K562 (cell line): ENCODE measurements at regions not wholly inside any gene's neighbourhood (a gene's known extent, or its start where the extent isn't known, plus 50 kb on each side); places are given as distances from the start of the nearest gene placed in this dataset.

Experiments used
- CBFA2T2 ChIP-seq: fragments of 450-650 bp; conservative IDR thresholded peaks from 2 replicates; pipeline ENCODE4 v1.6.1; 2017; ENCODE audit warnings: mild to moderate bottlenecking
- CHD2 ChIP-seq: IDR thresholded peaks from 2 replicates; pipeline ENCODE4 v1.6.1; 2011; ENCODE audit warnings: low read depth, low read length
- COPS2 ChIP-seq: fragments of 450-650 bp; conservative IDR thresholded peaks from 2 replicates; pipeline ENCODE4 v1.6.1; 2016; ENCODE audit warnings: mild to moderate bottlenecking, moderate library complexity
- DDX20 ChIP-seq: fragments of 450-650 bp; IDR thresholded peaks from 2 replicates; pipeline ENCODE4 v1.6.1; 2016; ENCODE audit warnings: missing genetic modification characterization, low read depth, mild to moderate bottlenecking, missing compliant biosample characterization, moderate library complexity
- ETV5 ChIP-seq: sonication (generic); formaldehyde crosslinking; IDR thresholded peaks from 2 replicates; pipeline ENCODE4 v1.4.0; 2020; ENCODE audit warnings: low read depth, mild to moderate bottlenecking, missing genetic modification reagents
- FOS ChIP-seq: IDR thresholded peaks from 3 replicates; pipeline ENCODE4 v1.6.1; 2011; ENCODE audit not compliant: insufficient read length; ENCODE audit errors: extremely low read depth
- NELFE ChIP-seq: IDR thresholded peaks from 2 replicates; pipeline ENCODE4 v1.6.1; 2011; ENCODE audit warnings: mild to moderate bottlenecking; ENCODE audit not compliant: insufficient read depth, insufficient read length
- NFIC ChIP-seq: fragments of 450-650 bp; IDR thresholded peaks from 2 replicates; pipeline ENCODE4 v1.6.1; 2017; ENCODE audit warnings: mild to moderate bottlenecking, inconsistent platforms
- PHB ChIP-seq: fragments of 250-450 bp; sonication (Bioruptor Pico); IDR thresholded peaks from 2 replicates; pipeline ENCODE4 v1.5.0; 2021
- SAFB2 ChIP-seq: fragments of 200-400 bp; formaldehyde crosslinking; IDR thresholded peaks from 2 replicates; pipeline ENCODE4 v1.6.1; 2018; ENCODE audit warnings: borderline replicate concordance, low read length, low read depth, moderate library complexity; ENCODE audit not compliant: severe bottlenecking
- SAP30 ChIP-seq: fragments of 200-600 bp; sonication (generic); IDR thresholded peaks from 2 replicates; pipeline ENCODE4 v1.6.1; 2012; ENCODE audit warnings: borderline replicate concordance, low read depth, mild to moderate bottlenecking, moderate library complexity, low read length, control low read depth, inconsistent platforms; ENCODE audit not compliant: insufficient read depth, poor library complexity, severe bottlenecking
- SOX6 ChIP-seq: fragments of 450-650 bp; IDR thresholded peaks from 2 replicates; pipeline ENCODE4 v1.6.1; 2014; ENCODE audit warnings: mild to moderate bottlenecking
- STAT5A ChIP-seq: IDR thresholded peaks from 2 replicates; pipeline ENCODE4 v1.6.1; 2012; ENCODE audit warnings: low read length, inconsistent platforms, borderline replicate concordance
- TAL1 ChIP-seq: fragments of 450-650 bp; IDR thresholded peaks from 2 replicates; pipeline ENCODE4 v1.6.1; 2016; ENCODE audit warnings: mild to moderate bottlenecking
- YY1 ChIP-seq, 3 experiments: IDR thresholded peaks; 2 replicates each; pipeline ENCODE4 v1.6.1; 2011; ENCODE audit warnings: low read length in 2 of 3, mild to moderate bottlenecking in 2 of 3, moderate library complexity in 2 of 3, borderline replicate concordance in 1 of 3, control low read depth in 1 of 3, low read depth in 1 of 3; ENCODE audit not compliant: insufficient read depth in 3 of 3, insufficient replicate concordance in 2 of 3, control insufficient read depth in 1 of 3, insufficient read length in 1 of 3; ENCODE audit errors: extremely low read depth in 1 of 3
- ZNF79 ChIP-seq: fragments of 250-450 bp; sonication (Bioruptor Pico); IDR thresholded peaks from 2 replicates; pipeline ENCODE4 v1.4.0; 2020; ENCODE audit warnings: low read depth, mild to moderate bottlenecking, moderate library complexity
- TF ChIP-seq, protein P1 (sequence below): fragments of 200-400 bp; formaldehyde crosslinking; IDR thresholded peaks from 2 replicates; pipeline ENCODE4 v1.6.1; 2017; ENCODE audit warnings: mild to moderate bottlenecking, low read depth, low read length, moderate library complexity
- TF ChIP-seq, protein P2 (sequence below): sonication (generic); formaldehyde crosslinking; IDR thresholded peaks from 2 replicates; pipeline ENCODE4 v1.8.0; 2022; ENCODE audit warnings: missing genetic modification reagents, mild to moderate bottlenecking, moderate library complexity, borderline replicate concordance
- TF ChIP-seq, protein P3 (sequence below): fragments of 450-650 bp; IDR thresholded peaks from 2 replicates; pipeline ENCODE4 v1.6.1; 2017; ENCODE audit warnings: mild to moderate bottlenecking, moderate library complexity
- TF ChIP-seq, protein P4 (sequence below), 2 experiments: fragments of 450-650 bp in 1 of 2; sonication (generic) in 1 of 2; formaldehyde crosslinking in 1 of 2; IDR thresholded peaks in 1 of 2; conservative IDR thresholded peaks in 1 of 2; 2 replicates each; pipeline versions ENCODE4 v1.6.1 to v1.8.1; 2016 to 2023; ENCODE audit warnings: mild to moderate bottlenecking in 2 of 2, moderate library complexity in 2 of 2, inconsistent platforms in 1 of 2, missing genetic modification reagents in 1 of 2
- TF ChIP-seq, protein P5 (sequence below), 2 experiments: fragments of 250-450 bp in 1 of 2; fragments of 450-650 bp in 1 of 2; sonication (Bioruptor Pico) in 1 of 2; IDR thresholded peaks; 2 replicates each; pipeline versions ENCODE4 v1.6.1 to v1.8.0; 2016 to 2021; ENCODE audit warnings: mild to moderate bottlenecking in 2 of 2, moderate library complexity in 2 of 2, missing compliant biosample characterization in 1 of 2, missing genetic modification characterization in 1 of 2

DNA sequence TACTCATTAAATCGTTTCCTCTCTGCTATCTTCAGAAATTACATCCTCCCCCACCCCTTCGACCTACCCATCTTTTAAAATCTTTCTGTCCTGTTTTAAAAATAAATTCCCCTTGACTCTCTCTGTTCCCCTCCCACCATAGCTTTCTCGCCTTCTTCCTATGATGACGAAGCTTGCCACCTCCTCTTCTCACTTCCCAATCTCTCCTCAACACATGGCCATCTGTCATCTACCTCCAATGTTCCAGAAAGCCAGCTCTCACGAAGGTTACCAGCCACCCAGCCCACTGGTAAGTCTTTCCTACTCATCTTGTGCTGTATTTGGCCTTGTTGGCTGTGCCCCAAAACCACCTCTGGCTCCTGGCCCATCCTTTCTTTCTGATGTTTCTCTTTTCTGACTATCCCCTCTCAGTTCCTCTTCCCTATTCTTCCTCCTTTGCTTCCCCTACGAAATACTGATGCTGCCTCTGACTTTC, 346.3 kb downstream of the ENC1 start (continued):
- TF ChIP-seq, protein P1, sequence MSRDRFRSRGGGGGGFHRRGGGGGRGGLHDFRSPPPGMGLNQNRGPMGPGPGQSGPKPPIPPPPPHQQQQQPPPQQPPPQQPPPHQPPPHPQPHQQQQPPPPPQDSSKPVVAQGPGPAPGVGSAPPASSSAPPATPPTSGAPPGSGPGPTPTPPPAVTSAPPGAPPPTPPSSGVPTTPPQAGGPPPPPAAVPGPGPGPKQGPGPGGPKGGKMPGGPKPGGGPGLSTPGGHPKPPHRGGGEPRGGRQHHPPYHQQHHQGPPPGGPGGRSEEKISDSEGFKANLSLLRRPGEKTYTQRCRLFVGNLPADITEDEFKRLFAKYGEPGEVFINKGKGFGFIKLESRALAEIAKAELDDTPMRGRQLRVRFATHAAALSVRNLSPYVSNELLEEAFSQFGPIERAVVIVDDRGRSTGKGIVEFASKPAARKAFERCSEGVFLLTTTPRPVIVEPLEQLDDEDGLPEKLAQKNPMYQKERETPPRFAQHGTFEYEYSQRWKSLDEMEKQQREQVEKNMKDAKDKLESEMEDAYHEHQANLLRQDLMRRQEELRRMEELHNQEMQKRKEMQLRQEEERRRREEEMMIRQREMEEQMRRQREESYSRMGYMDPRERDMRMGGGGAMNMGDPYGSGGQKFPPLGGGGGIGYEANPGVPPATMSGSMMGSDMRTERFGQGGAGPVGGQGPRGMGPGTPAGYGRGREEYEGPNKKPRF, result no peak
- no peak for TF ChIP-seq COPS2
- no peak for TF ChIP-seq SAP30
- no peak for TF ChIP-seq PHB (CRISPR knock-in tag)
- TF ChIP-seq, protein P2, sequence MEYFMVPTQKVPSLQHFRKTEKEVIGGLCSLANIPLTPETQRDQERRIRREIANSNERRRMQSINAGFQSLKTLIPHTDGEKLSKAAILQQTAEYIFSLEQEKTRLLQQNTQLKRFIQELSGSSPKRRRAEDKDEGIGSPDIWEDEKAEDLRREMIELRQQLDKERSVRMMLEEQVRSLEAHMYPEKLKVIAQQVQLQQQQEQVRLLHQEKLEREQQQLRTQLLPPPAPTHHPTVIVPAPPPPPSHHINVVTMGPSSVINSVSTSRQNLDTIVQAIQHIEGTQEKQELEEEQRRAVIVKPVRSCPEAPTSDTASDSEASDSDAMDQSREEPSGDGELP (CRISPR knock-in tag), result no peak
- TF ChIP-seq, protein P3, sequence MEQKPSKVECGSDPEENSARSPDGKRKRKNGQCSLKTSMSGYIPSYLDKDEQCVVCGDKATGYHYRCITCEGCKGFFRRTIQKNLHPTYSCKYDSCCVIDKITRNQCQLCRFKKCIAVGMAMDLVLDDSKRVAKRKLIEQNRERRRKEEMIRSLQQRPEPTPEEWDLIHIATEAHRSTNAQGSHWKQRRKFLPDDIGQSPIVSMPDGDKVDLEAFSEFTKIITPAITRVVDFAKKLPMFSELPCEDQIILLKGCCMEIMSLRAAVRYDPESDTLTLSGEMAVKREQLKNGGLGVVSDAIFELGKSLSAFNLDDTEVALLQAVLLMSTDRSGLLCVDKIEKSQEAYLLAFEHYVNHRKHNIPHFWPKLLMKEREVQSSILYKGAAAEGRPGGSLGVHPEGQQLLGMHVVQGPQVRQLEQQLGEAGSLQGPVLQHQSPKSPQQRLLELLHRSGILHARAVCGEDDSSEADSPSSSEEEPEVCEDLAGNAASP, result no peak
- TF ChIP-seq YY1 (IDR thresholded peaks at IDR 0.05; ENCODE audit: borderline replicate concordance in 1 of 3, control insufficient read depth in 1 of 3, extremely low read depth in 1 of 3, insufficient read depth in 3 of 3, insufficient read length in 1 of 3, insufficient replicate concordance in 2 of 3, low read depth in 1 of 3, low read length in 2 of 3), result no peak
- peak; percentile 21; the same call in 1 of the 2 replicates for TF ChIP-seq NFIC
- peak; percentile 38 for TF ChIP-seq TAL1
- no peak for TF ChIP-seq ZNF79 (CRISPR knock-in tag)
- TF ChIP-seq, protein P4, sequence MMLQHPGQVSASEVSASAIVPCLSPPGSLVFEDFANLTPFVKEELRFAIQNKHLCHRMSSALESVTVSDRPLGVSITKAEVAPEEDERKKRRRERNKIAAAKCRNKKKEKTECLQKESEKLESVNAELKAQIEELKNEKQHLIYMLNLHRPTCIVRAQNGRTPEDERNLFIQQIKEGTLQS (IDR thresholded peaks at IDR 0.05), result no peak
- TF ChIP-seq, protein P4 (CRISPR knock-in tag; conservative IDR thresholded peaks at IDR 0.05), result no peak
- TF ChIP-seq CBFA2T2, result 0 out of 2 replicates have a peak, but pooled peaks have one; percentile 13
- TF ChIP-seq, protein P5, sequence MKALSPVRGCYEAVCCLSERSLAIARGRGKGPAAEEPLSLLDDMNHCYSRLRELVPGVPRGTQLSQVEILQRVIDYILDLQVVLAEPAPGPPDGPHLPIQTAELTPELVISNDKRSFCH (CRISPR knock-in tag; IDR thresholded peaks at IDR 0.05), result no peak
- TF ChIP-seq, protein P5 (tag; IDR thresholded peaks at IDR 0.05), result 0 out of 2 replicates have a peak, but pooled peaks have one; percentile 37
- TF ChIP-seq CHD2, result no peak
- no peak for TF ChIP-seq STAT5A
- no peak for TF ChIP-seq SAFB2
- TF ChIP-seq NELFE, result no peak
- TF ChIP-seq DDX20 (tag), result no peak
- TF ChIP-seq ETV5, result no peak
- no peak for TF ChIP-seq SOX6
- TF ChIP-seq FOS, result no peak
